IMR-90 (cell line): ENCODE measurements at regions not wholly inside any gene's neighbourhood (a gene's known extent, or its start where the extent isn't known, plus 50 kb on each side); places are given as distances from the start of the nearest gene placed in this dataset.

Experiments used
- ATAC-seq: fragments of 200-7000 bp; cut with Tn5 transposase; 2 replicates; pipeline ENCODE4 v1.9.1; 2020; ENCODE audit warnings: low read depth, mild to moderate bottlenecking, moderate library complexity
- BruUV-seq: library from RNA; stranded (reverse); fragments of 400-500 nt; replicated peaks from 2 replicates; lab custom pipeline; 2021; lab: Mats Ljungman, UMichigan
- CTCF ChIA-PET: fragments of 300-600 bp; formaldehyde crosslinking; extraction: SDS; loops from one replicate; lab custom pipeline; 2021; ENCODE audit warnings: antibody characterized with exemption; lab: Yijun Ruan, JAX
- POLR2A ChIA-PET: fragments of 300-600 bp; sonication (Branson Sonifier 250); formaldehyde crosslinking; loops from one replicate; lab custom pipeline; 2022; ENCODE audit warnings: antibody characterized with exemption; ENCODE audit not compliant: unreplicated experiment; lab: Charles Lee
- DNase-seq: peaks from one replicate; pipeline ENCODE4 v3.0.0; 2013
- H2AFZ ChIP-seq: replicated peaks from 2 replicates; pipeline ENCODE3; 2013; ENCODE audit warnings: low read length, mild to moderate bottlenecking; ENCODE audit not compliant: poor library complexity
- H2AK5ac ChIP-seq: 2 replicates; pipeline ENCODE4 v1.6.1; 2013; ENCODE audit warnings: low read depth, low read length, inconsistent platforms
- H2AK9ac ChIP-seq: replicated peaks from 2 replicates; pipeline ENCODE3; 2013; ENCODE audit warnings: mild to moderate bottlenecking, low read depth, low read length, moderate library complexity; ENCODE audit not compliant: poor library complexity
- H2BK120ac ChIP-seq: 2 replicates; pipeline ENCODE4 v1.6.1; 2013; ENCODE audit warnings: low read depth, low read length, inconsistent platforms
- H2BK15ac ChIP-seq: 3 replicates; pipeline ENCODE4 v1.6.1; 2013; ENCODE audit warnings: low read depth, low read length, inconsistent platforms
- H2BK20ac ChIP-seq: 2 replicates; pipeline ENCODE4 v1.6.1; 2013; ENCODE audit warnings: low read depth, mild to moderate bottlenecking, inconsistent platforms, low read length, moderate library complexity
- H2BK5ac ChIP-seq: 2 replicates; pipeline ENCODE4 v1.6.1; 2013; ENCODE audit warnings: mild to moderate bottlenecking, low read depth, low read length, inconsistent platforms; ENCODE audit not compliant: poor library complexity, severe bottlenecking
- H3K14ac ChIP-seq: replicated peaks from 2 replicates; pipeline ENCODE4 v1.6.1; 2013; ENCODE audit warnings: low read depth, low read length, inconsistent platforms
- H3K18ac ChIP-seq: 2 replicates; pipeline ENCODE4 v1.6.1; 2013; ENCODE audit warnings: low read depth, low read length, control low read depth
- H3K23ac ChIP-seq: 2 replicates; pipeline ENCODE4 v1.6.1; 2013; ENCODE audit warnings: low read depth, low read length, inconsistent platforms
- H3K27ac ChIP-seq: 2 replicates; pipeline ENCODE4 v1.5.1; 2013; ENCODE audit warnings: mild to moderate bottlenecking, control low read depth, low read length; ENCODE audit not compliant: insufficient read depth
- H3K27me3 ChIP-seq: 2 replicates; pipeline ENCODE4 v1.6.1; 2013; ENCODE audit warnings: low read length; ENCODE audit not compliant: control insufficient read depth, insufficient read depth
- H3K36me3 ChIP-seq: 2 replicates; pipeline ENCODE4 v1.6.1; 2013; ENCODE audit warnings: low read length, mixed read lengths; ENCODE audit not compliant: control insufficient read depth, insufficient read depth
- H3K4ac ChIP-seq: 2 replicates; pipeline ENCODE4 v1.6.1; 2013; ENCODE audit warnings: low read depth, low read length, inconsistent platforms
- H3K4me1 ChIP-seq: 2 replicates; pipeline ENCODE4 v1.6.1; 2013; ENCODE audit warnings: low read length, mixed read lengths; ENCODE audit not compliant: control insufficient read depth, insufficient read depth
- H3K4me2 ChIP-seq: 2 replicates; pipeline ENCODE4 v1.6.1; 2013; ENCODE audit warnings: low read depth, mild to moderate bottlenecking, control low read depth, low read length, moderate library complexity
- H3K4me3 ChIP-seq: 2 replicates; pipeline ENCODE4 v1.5.1; 2013; ENCODE audit warnings: low read depth, mild to moderate bottlenecking, control low read depth, low read length, moderate library complexity; ENCODE audit not compliant: insufficient read depth
- H3K56ac ChIP-seq: 2 replicates; pipeline ENCODE4 v1.6.1; 2013; ENCODE audit warnings: low read length, inconsistent platforms; ENCODE audit not compliant: insufficient read depth; ENCODE audit errors: extremely low read depth
- H3K79me1 ChIP-seq, 2 experiments: 2 replicates each; pipeline ENCODE4 v1.6.1; 2013; ENCODE audit warnings: low read length in 2 of 2, inconsistent platforms in 1 of 2, low read depth in 1 of 2
- H3K9ac ChIP-seq: 2 replicates; pipeline ENCODE4 v1.6.1; 2013; ENCODE audit warnings: low read depth, low read length, control low read depth
- H3K9me1 ChIP-seq: 2 replicates; pipeline ENCODE4 v1.6.1; 2013; ENCODE audit warnings: low read length, inconsistent platforms; ENCODE audit not compliant: insufficient read depth
- H3K9me3 ChIP-seq: 2 replicates; pipeline ENCODE4 v1.6.1; 2013; ENCODE audit warnings: low read length; ENCODE audit not compliant: control insufficient read depth, insufficient read depth
- H4K20me1 ChIP-seq: 2 replicates; pipeline ENCODE4 v1.6.1; 2013; ENCODE audit warnings: low read length, inconsistent platforms; ENCODE audit not compliant: insufficient read depth
- H4K5ac ChIP-seq: 2 replicates; pipeline ENCODE4 v1.6.1; 2013; ENCODE audit warnings: mild to moderate bottlenecking, low read depth, low read length, control low read depth
- H4K8ac ChIP-seq, 2 experiments: 2 replicates each; pipeline ENCODE4 v1.6.1; 2013; ENCODE audit warnings: low read depth in 2 of 2, low read length in 2 of 2, control low read depth in 1 of 2, inconsistent platforms in 1 of 2
- H4K91ac ChIP-seq: 2 replicates; pipeline ENCODE4 v1.6.1; 2013; ENCODE audit warnings: low read depth, low read length, inconsistent platforms; ENCODE audit not compliant: insufficient read depth
- BHLHE40 ChIP-seq: fragments of 150-350 bp; IDR thresholded peaks from 2 replicates; pipeline ENCODE4 v1.6.1; 2016; ENCODE audit warnings: mild to moderate bottlenecking, low read depth, low read length
- CEBPB ChIP-seq: IDR thresholded peaks from 2 replicates; pipeline ENCODE4 v1.6.1; 2012; ENCODE audit warnings: low read depth, low read length, improper control_type of control experiment
- CHD1 ChIP-seq: IDR thresholded peaks from 2 replicates; pipeline ENCODE4 v1.6.1; 2012; ENCODE audit warnings: low read depth, low read length, improper control_type of control experiment
- MAZ ChIP-seq: IDR thresholded peaks from 2 replicates; pipeline ENCODE4 v1.6.1; 2012; ENCODE audit warnings: low read depth, mild to moderate bottlenecking, low read length, improper control_type of control experiment, moderate library complexity, borderline replicate concordance
- MXI1 ChIP-seq: IDR thresholded peaks from 2 replicates; pipeline ENCODE4 v1.6.1; 2012; ENCODE audit warnings: low read depth, mild to moderate bottlenecking, low read length, moderate library complexity, borderline replicate concordance
- NFE2L2 ChIP-seq: fragments of 150-350 bp; IDR thresholded peaks from 2 replicates; pipeline ENCODE4 v1.6.1; 2016; ENCODE audit warnings: low read depth, mild to moderate bottlenecking, low read length
- POLR2A ChIP-seq: IDR thresholded peaks from 2 replicates; pipeline ENCODE4 v1.6.1; 2012; ENCODE audit warnings: mild to moderate bottlenecking, low read depth, low read length
- RCOR1 ChIP-seq: IDR thresholded peaks from 2 replicates; pipeline ENCODE4 v1.6.1; 2012; ENCODE audit warnings: mild to moderate bottlenecking, low read length, improper control_type of control experiment; ENCODE audit not compliant: insufficient replicate concordance
- RFX5 ChIP-seq: IDR thresholded peaks from 2 replicates; pipeline ENCODE4 v1.8.0; 2012; ENCODE audit warnings: low read depth, mild to moderate bottlenecking, low read length, moderate library complexity
- SMC3 ChIP-seq: fragments of 150-350 bp; IDR thresholded peaks from 2 replicates; pipeline ENCODE4 v1.6.1; 2016; ENCODE audit warnings: low read depth, mild to moderate bottlenecking, antibody characterized with exemption, low read length, moderate library complexity
- WGBS, 2 experiments: methylation state at CpG; one replicate each; pipeline versions ENCODE4 v1.1.5 to v1.1.7; 2013; ENCODE audit warnings: missing lambda C conversion rate in 2 of 2; ENCODE audit not compliant: insufficient read length in 1 of 2; ENCODE audit errors: extremely low coverage in 2 of 2; 5-methylcytosine and 5-hydroxymethylcytosine counted together
- dilution Hi-C: fragments of 300-500 bp; cut with HindIII; formaldehyde crosslinking; loops from one replicate; pipeline ENCODE4 v1.14.3; 2018; ENCODE audit warnings: low sequenced_read_pairs; ENCODE audit not compliant: unreplicated experiment
- in situ Hi-C: fragments of 300-500 bp; cut with MboI; formaldehyde crosslinking; loops from 3 replicates; pipeline ENCODE4 v1.14.3; 2019; ENCODE audit warnings: low sequenced_read_pairs, inconsistent platforms, mixed read lengths
- intact Hi-C: fragments of 100-400 bp; cut with micrococcal nuclease; formaldehyde crosslinking; loops from 2 replicates; pipeline ENCODE4 v1.10.0; 2022
- TF ChIP-seq, protein P1 (sequence below): fragments of 150-350 bp; IDR thresholded peaks from 2 replicates; pipeline ENCODE4 v1.6.1; 2016; ENCODE audit warnings: low read depth, mild to moderate bottlenecking, low read length, moderate library complexity, borderline replicate concordance
- TF ChIP-seq, protein P2 (sequence below): fragments of 150-350 bp; IDR thresholded peaks from 2 replicates; pipeline ENCODE4 v1.6.1; 2017; ENCODE audit warnings: mild to moderate bottlenecking, antibody characterized with exemption, low read length, low read depth

DNA sequence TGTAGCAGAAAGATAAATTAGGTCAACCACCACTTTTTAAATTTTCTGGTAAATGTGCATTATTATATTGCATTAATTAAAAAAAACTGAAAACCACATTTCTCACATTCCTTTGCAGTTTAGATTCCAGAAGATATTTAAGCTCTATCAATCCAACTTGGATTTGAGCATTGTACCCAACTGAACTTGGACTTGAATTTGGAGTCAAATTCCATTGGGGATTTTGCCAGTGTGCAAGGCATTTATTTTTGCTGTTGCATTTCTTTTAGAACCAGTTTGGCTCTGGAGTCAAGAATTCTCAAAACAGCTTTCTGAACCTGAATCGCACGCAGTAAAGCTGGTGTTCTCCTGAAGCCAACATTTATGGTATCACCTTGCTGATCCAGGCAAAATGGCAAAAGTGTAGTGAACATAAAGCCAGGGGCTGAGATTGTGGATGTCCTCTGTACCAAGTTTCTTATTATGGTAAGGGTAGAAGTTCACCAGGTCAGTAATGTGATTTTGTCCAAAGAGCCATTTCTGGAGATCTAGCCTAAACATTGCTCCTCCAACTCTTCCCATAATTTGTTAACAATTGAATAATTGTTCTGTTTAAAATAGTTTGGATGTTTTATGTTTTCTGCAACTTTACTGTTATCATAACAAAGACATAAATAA lies 890.9 kb downstream of the LRRIQ3 start:
- Histone ChIP-seq H3K27ac (no peak overlapping the region), H3K18ac (no peak overlapping the region), H4K20me1 (no peaks in the 10 kb centered on the region), H3K4ac (no peak overlapping the region), H2BK120ac (no peak overlapping the region), H4K8ac (no peak overlapping the region), H2BK20ac (no peak overlapping the region), H2AK5ac (no peak overlapping the region), H2AK9ac (no peak overlapping the region), H4K91ac (no peak overlapping the region), H3K9ac (no peak overlapping the region), H3K79me1 (no peaks in the 10 kb centered on the region), H2AFZ (no peak overlapping the region), H3K23ac (no peak overlapping the region), H3K9me1 (no peaks in the 10 kb centered on the region), H3K36me3 (no peaks in the 10 kb centered on the region), H3K9me3 (peaks cover 2% of the 10 kb centered on the region; the same call in 1 of the 2 replicates), H4K5ac (no peak overlapping the region), H3K4me2 (no peak overlapping the region), H3K27me3 (no peaks in the 10 kb centered on the region), H3K14ac (no peak overlapping the region), H3K4me3 (no peak overlapping the region), H2BK15ac (no peak overlapping the region), H3K56ac (no peak overlapping the region), H3K4me1 (no peaks in the 10 kb centered on the region), H2BK5ac (no peak overlapping the region)
- intact Hi-C loops, result no loop called here
- in situ Hi-C loops, result no loop called here
- DNase-seq, result no peak
- dilution Hi-C loops, result no loop called here
- BruUV-seq, result no TSS peak
- ATAC-seq, result no peak
- no CpG with 5 or more reads among the region's 2 CpGs for WGBS, 2 experiments
- no peak for TF ChIP-seq RFX5
- TF ChIP-seq NFE2L2, result no peak
- no peak for TF ChIP-seq SMC3
- TF ChIP-seq BHLHE40, result no peak
- no peak for TF ChIP-seq CHD1
- TF ChIP-seq RCOR1, result no peak
- TF ChIP-seq MXI1, result no peak
- no peak for TF ChIP-seq MAZ
- TF ChIP-seq, protein P1, sequence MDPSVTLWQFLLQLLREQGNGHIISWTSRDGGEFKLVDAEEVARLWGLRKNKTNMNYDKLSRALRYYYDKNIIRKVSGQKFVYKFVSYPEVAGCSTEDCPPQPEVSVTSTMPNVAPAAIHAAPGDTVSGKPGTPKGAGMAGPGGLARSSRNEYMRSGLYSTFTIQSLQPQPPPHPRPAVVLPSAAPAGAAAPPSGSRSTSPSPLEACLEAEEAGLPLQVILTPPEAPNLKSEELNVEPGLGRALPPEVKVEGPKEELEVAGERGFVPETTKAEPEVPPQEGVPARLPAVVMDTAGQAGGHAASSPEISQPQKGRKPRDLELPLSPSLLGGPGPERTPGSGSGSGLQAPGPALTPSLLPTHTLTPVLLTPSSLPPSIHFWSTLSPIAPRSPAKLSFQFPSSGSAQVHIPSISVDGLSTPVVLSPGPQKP, result no peak
- no peak for TF ChIP-seq CEBPB
- no peak for TF ChIP-seq POLR2A
- TF ChIP-seq, protein P2, sequence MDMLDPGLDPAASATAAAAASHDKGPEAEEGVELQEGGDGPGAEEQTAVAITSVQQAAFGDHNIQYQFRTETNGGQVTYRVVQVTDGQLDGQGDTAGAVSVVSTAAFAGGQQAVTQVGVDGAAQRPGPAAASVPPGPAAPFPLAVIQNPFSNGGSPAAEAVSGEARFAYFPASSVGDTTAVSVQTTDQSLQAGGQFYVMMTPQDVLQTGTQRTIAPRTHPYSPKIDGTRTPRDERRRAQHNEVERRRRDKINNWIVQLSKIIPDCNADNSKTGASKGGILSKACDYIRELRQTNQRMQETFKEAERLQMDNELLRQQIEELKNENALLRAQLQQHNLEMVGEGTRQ, result no peak
- ChIA-PET POLR2A (no interaction called here), CTCF (no interaction called here)
